Trophoblast cell (in vitro differentiated cells and primary cell): ENCODE measurements at regions not wholly inside any gene's neighbourhood (a gene's known extent, or its start where the extent isn't known, plus 50 kb on each side); places are given as distances from the start of the nearest gene placed in this dataset.

Experiments used
- DNase-seq, 2 donors: peaks; one replicate each; pipeline ENCODE4 v3.0.0-alpha.2; 2016
- H2AFZ ChIP-seq: 2 replicates; pipeline ENCODE4 v1.6.1; 2013; ENCODE audit warnings: low read length, moderate library complexity, mild to moderate bottlenecking; ENCODE audit not compliant: insufficient read depth, poor library complexity
- H2AK5ac ChIP-seq: 2 replicates; pipeline ENCODE4 v1.6.1; 2013; ENCODE audit warnings: mild to moderate bottlenecking, low read length
- H2BK120ac ChIP-seq: 2 replicates; pipeline ENCODE4 v1.6.1; 2013; ENCODE audit warnings: low read length, mild to moderate bottlenecking, moderate library complexity; ENCODE audit not compliant: insufficient read depth, poor library complexity
- H2BK12ac ChIP-seq: 2 replicates; pipeline ENCODE4 v1.6.1; 2013; ENCODE audit warnings: mild to moderate bottlenecking, low read length, moderate library complexity
- H2BK5ac ChIP-seq: 2 replicates; pipeline ENCODE4 v1.6.1; 2013; ENCODE audit warnings: low read length, low read depth, moderate library complexity, mild to moderate bottlenecking; ENCODE audit not compliant: poor library complexity
- H3K14ac ChIP-seq: 2 replicates; pipeline ENCODE4 v1.6.1; 2013; ENCODE audit warnings: mild to moderate bottlenecking, low read length
- H3K18ac ChIP-seq: 2 replicates; pipeline ENCODE4 v1.6.1; 2013; ENCODE audit warnings: mild to moderate bottlenecking, low read length
- H3K23ac ChIP-seq: 2 replicates; pipeline ENCODE4 v1.6.1; 2013; ENCODE audit warnings: low read length
- H3K27ac ChIP-seq: 2 replicates; pipeline ENCODE4 v1.5.1; 2013; ENCODE audit warnings: low read depth, mild to moderate bottlenecking, inconsistent platforms, low read length, moderate library complexity
- H3K27me3 ChIP-seq: 2 replicates; pipeline ENCODE4 v1.6.1; 2013; ENCODE audit warnings: inconsistent platforms, mild to moderate bottlenecking, low read length, moderate library complexity; ENCODE audit not compliant: insufficient read depth
- H3K36me3 ChIP-seq, 2 experiments: 1 replicate in 1 of 2; 2 replicates in 1 of 2; pipeline ENCODE4 v1.6.1; 2013; ENCODE audit warnings: low read length in 2 of 2, mild to moderate bottlenecking in 2 of 2, moderate library complexity in 1 of 2; ENCODE audit not compliant: insufficient read depth in 2 of 2, control insufficient read depth in 1 of 2
- H3K4ac ChIP-seq: 2 replicates; pipeline ENCODE4 v1.6.1; 2013; ENCODE audit warnings: low read depth, mild to moderate bottlenecking, low read length, moderate library complexity
- H3K4me1 ChIP-seq, 2 experiments: 1 replicate in 1 of 2; 2 replicates in 1 of 2; pipeline ENCODE4 v1.6.1; 2013; ENCODE audit warnings: low read length in 2 of 2, mild to moderate bottlenecking in 2 of 2, moderate library complexity in 1 of 2; ENCODE audit not compliant: insufficient read depth in 2 of 2, control insufficient read depth in 1 of 2
- H3K4me2 ChIP-seq: 2 replicates; pipeline ENCODE4 v1.6.1; 2013; ENCODE audit warnings: inconsistent platforms, mild to moderate bottlenecking, low read length, moderate library complexity
- H3K4me3 ChIP-seq: 2 replicates; pipeline ENCODE4 v1.5.1; 2013; ENCODE audit warnings: mild to moderate bottlenecking, low read depth, low read length, inconsistent platforms
- H3K79me1 ChIP-seq: one replicate; pipeline ENCODE4 v1.6.1; 2013; ENCODE audit warnings: low read length
- H3K79me2 ChIP-seq: 2 replicates; pipeline ENCODE4 v1.6.1; 2013; ENCODE audit warnings: low read length, mild to moderate bottlenecking; ENCODE audit not compliant: control insufficient read depth, insufficient read depth, poor library complexity
- H3K9ac ChIP-seq: 2 replicates; pipeline ENCODE4 v1.6.1; 2013; ENCODE audit warnings: mild to moderate bottlenecking, low read length
- H3K9me3 ChIP-seq: 2 replicates; pipeline ENCODE4 v1.6.1; 2013; ENCODE audit warnings: low read depth, mild to moderate bottlenecking, control low read depth, inconsistent platforms, low read length; ENCODE audit not compliant: insufficient read depth
- H4K12ac ChIP-seq: 2 replicates; pipeline ENCODE4 v1.6.1; 2013; ENCODE audit warnings: low read depth, mild to moderate bottlenecking, low read length, moderate library complexity
- H4K8ac ChIP-seq: 2 replicates; pipeline ENCODE4 v1.6.1; 2013; ENCODE audit warnings: low read depth, mild to moderate bottlenecking, low read length, moderate library complexity
- H4K91ac ChIP-seq: one replicate; pipeline ENCODE4 v1.6.1; 2013; ENCODE audit warnings: low read depth, mild to moderate bottlenecking, low read length, moderate library complexity
- WGBS: extraction: QIAGEN DNeasy Blood & Tissue Kit; methylation state at CpG from one replicate; pipeline ENCODE4 v1.1.7; 2013; ENCODE audit warnings: missing lambda C conversion rate; ENCODE audit not compliant: insufficient read length, insufficient coverage; ENCODE audit errors: extremely low coverage; 5-methylcytosine and 5-hydroxymethylcytosine counted together

DNA sequence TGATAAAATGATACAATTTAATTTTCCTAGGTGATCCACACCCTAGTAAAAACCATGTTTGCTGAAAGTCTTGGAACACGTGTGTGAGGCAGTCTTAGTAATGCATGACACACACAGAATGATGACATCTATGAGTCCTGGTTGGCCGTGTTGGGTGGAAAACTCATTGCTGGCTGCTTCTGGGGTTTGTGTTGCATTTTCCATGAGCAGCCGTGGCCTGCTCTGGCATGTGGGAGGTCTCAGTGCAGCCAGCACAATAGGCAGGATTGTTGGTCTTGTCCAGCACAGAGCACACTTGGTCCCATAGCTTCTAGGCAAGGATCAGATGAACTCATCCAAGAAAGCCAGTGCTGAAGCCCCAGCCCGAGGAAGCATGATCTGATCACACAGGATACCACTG is 172.8 kb upstream of the UBE3A start:
- Histone ChIP-seq H3K4me3 (no peak overlapping the region), H2BK12ac (no peak overlapping the region), H3K27me3 (no peaks in the 10 kb centered on the region), H3K18ac (no peak overlapping the region), H3K23ac (no peak overlapping the region), H3K4me2 (no peak overlapping the region), H2BK5ac (no peak overlapping the region), H3K14ac (no peak overlapping the region), H3K9me3 (peaks cover 2% of the 10 kb centered on the region), H3K9ac (no peak overlapping the region), H3K4me1 (peaks cover 6 to 9% of the 10 kb centered on the region in 2 experiments), H4K91ac (no peak overlapping the region), H4K8ac (no peak overlapping the region), H3K27ac (no peak overlapping the region), H3K79me1 (peaks cover 2% of the 10 kb centered on the region), H4K12ac (no peak overlapping the region), H2AFZ (no peak overlapping the region), H3K79me2 (no peaks in the 10 kb centered on the region), H2AK5ac (no peak overlapping the region), H3K36me3 (no peaks in the 10 kb centered on the region), H3K4ac (no peak overlapping the region), H2BK120ac (no peak overlapping the region)
- WGBS, result no CpG with 5 or more reads among the region's 4 CpGs
- no peak for DNase-seq

DNA sequence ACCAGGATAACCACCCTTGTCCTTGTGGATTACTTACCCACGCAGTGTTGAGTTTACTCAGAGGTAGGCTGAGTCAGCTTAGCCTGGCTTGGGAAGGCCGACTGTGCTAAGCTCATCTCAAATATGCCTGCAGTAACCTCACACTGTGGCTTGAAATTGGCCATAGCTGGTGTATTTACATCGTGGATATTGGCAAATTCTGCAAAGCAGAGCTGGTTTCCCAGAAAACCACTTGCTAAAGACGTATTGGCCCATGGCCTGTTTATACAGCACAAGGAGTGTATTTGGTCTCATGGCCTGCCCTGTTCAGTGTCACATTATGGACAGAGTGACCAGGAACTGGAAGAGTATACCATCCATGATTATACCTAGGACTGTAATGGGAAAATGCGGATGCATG is 170.5 kb upstream of the UBE3A start:
- no peak overlapping the region for H3K18ac ChIP-seq
- H3K4me2 ChIP-seq, result no peak overlapping the region
- H3K4me1 ChIP-seq, result peaks cover 6 to 9% of the 10 kb centered on the region in 2 experiments
- no CpG with 5 or more reads among the region's 5 CpGs for WGBS
- no peak overlapping the region for H3K4me3 ChIP-seq
- no peak overlapping the region for H3K4ac ChIP-seq
- H3K9me3 ChIP-seq, result peaks cover 2% of the 10 kb centered on the region
- no peak overlapping the region for H2BK12ac ChIP-seq
- H3K27me3 ChIP-seq, result no peaks in the 10 kb centered on the region
- no peaks in the 10 kb centered on the region for H3K79me2 ChIP-seq
- peaks cover 2% of the 10 kb centered on the region for H3K79me1 ChIP-seq
- no peak overlapping the region for H3K27ac ChIP-seq
- H3K9ac ChIP-seq, result no peak overlapping the region
- no peak for DNase-seq
- no peaks in the 10 kb centered on the region for H3K36me3 ChIP-seq
- H2AFZ ChIP-seq, result no peak overlapping the region
- H3K14ac ChIP-seq, result no peak overlapping the region
- H2BK5ac ChIP-seq, result no peak overlapping the region
- no peak overlapping the region for H3K23ac ChIP-seq
- H2BK120ac ChIP-seq, result no peak overlapping the region
- H4K8ac ChIP-seq, result no peak overlapping the region
- no peak overlapping the region for H4K91ac ChIP-seq
- no peak overlapping the region for H2AK5ac ChIP-seq
- no peak overlapping the region for H4K12ac ChIP-seq

- Histone ChIP-seq H3K23ac (no peak overlapping the region), H3K36me3 (no peaks in the 10 kb centered on the region)
- no CpG with 5 or more reads among the region's 5 CpGs for WGBS
Observed at GRCh38 chr15:25608926-25609325, 170.1 kb upstream of the UBE3A start.

GRCh38 chr15:25605151-25605550 is 166.3 kb upstream of the UBE3A start:
- no peak overlapping the region for H3K4ac ChIP-seq
- no peak overlapping the region for H3K18ac ChIP-seq
- no peaks in the 10 kb centered on the region for H3K79me2 ChIP-seq
- no peak overlapping the region for H4K8ac ChIP-seq
- peaks cover 6 to 9% of the 10 kb centered on the region in 2 experiments for H3K4me1 ChIP-seq
- H4K12ac ChIP-seq, result no peak overlapping the region
- no peak overlapping the region for H2BK12ac ChIP-seq
- H3K36me3 ChIP-seq, result no peaks in the 10 kb centered on the region
- H3K14ac ChIP-seq, result no peak overlapping the region
- H2BK5ac ChIP-seq, result no peak overlapping the region
- no peak overlapping the region for H2BK120ac ChIP-seq
- DNase-seq, result no peak
- H3K27ac ChIP-seq, result no peak overlapping the region
- no peak overlapping the region for H3K4me2 ChIP-seq
- H3K27me3 ChIP-seq, result no peaks in the 10 kb centered on the region
- peaks cover 2% of the 10 kb centered on the region for H3K79me1 ChIP-seq
- H3K9ac ChIP-seq, result no peak overlapping the region
- no peak overlapping the region for H2AFZ ChIP-seq
- H3K4me3 ChIP-seq, result no peak overlapping the region
- H4K91ac ChIP-seq, result no peak overlapping the region
- no CpG with 5 or more reads among the region's 1 CpG for WGBS
- no peak overlapping the region for H2AK5ac ChIP-seq
- H3K9me3 ChIP-seq, result no peaks in the 10 kb centered on the region
- H3K23ac ChIP-seq, result no peak overlapping the region

More at GRCh38 chr15:25608926-25609325, 170.1 kb upstream of the UBE3A start:
- no peak overlapping the region for H3K9ac ChIP-seq
- no peak overlapping the region for H2BK120ac ChIP-seq
- H2AFZ ChIP-seq, result no peak overlapping the region
- no peak overlapping the region for H3K27ac ChIP-seq
- H3K14ac ChIP-seq, result no peak overlapping the region
- no peak overlapping the region for H4K12ac ChIP-seq
- peaks cover 6 to 9% of the 10 kb centered on the region in 2 experiments for H3K4me1 ChIP-seq
- H3K27me3 ChIP-seq, result no peaks in the 10 kb centered on the region
- H3K4me3 ChIP-seq, result no peak overlapping the region
- H3K79me2 ChIP-seq, result no peaks in the 10 kb centered on the region
- no peak overlapping the region for H2BK5ac ChIP-seq
- no peak overlapping the region for H3K18ac ChIP-seq
- no peak overlapping the region for H2BK12ac ChIP-seq
- no peak for DNase-seq
- H3K4ac ChIP-seq, result no peak overlapping the region
- H3K4me2 ChIP-seq, result no peak overlapping the region
- H3K79me1 ChIP-seq, result peaks cover 2% of the 10 kb centered on the region
- no peak overlapping the region for H4K91ac ChIP-seq
- no peak overlapping the region for H2AK5ac ChIP-seq
- no peak overlapping the region for H4K8ac ChIP-seq
- peaks cover 2% of the 10 kb centered on the region for H3K9me3 ChIP-seq
